Right lobe of liver (tissue), 6 donors: ENCODE measurements at regions not wholly inside any gene's neighbourhood (a gene's known extent, or its start where the extent isn't known, plus 50 kb on each side); places are given as distances from the start of the nearest gene placed in this dataset.

ENCODE experiments used
- ATAC-seq, 4 donors: fragments of 200-7000 bp; cut with Tn5 transposase; one replicate each; pipeline ENCODE4 v1.9.1; 2020; ENCODE audit warnings: mild to moderate bottlenecking in 4 of 4, moderate library complexity in 4 of 4
- DNase-seq, 3 donors: peaks; one replicate each; pipeline ENCODE4 v3.0.0-alpha.2; 2020
- H3K27ac ChIP-seq, 3 donors: fragments of 200-600 bp; one replicate each; pipeline ENCODE4 v1.8.0; 2022
- H3K27me3 ChIP-seq, 2 donors: fragments of 200-600 bp; one replicate each; pipeline ENCODE4 v1.8.0; 2022
- H3K36me3 ChIP-seq, 4 donors: fragments of 200-600 bp; sonication (generic) in 1 of 4; one replicate each; pipeline versions ENCODE4 v1.5.1 to v1.8.0; 2017 to 2022; ENCODE audit warnings: control low read depth in 1 of 4
- H3K4me1 ChIP-seq, 4 donors: fragments of 200-600 bp; sonication (generic) in 1 of 4; one replicate each; pipeline versions ENCODE4 v1.5.1 to v1.8.0; 2017 to 2022; ENCODE audit warnings: control low read depth in 1 of 4
- H3K4me3 ChIP-seq, 3 donors: fragments of 200-600 bp; one replicate each; pipeline ENCODE4 v1.8.0; 2022
- H3K9me3 ChIP-seq, 4 donors: fragments of 200-600 bp; sonication (generic) in 1 of 4; one replicate each; pipeline versions ENCODE4 v1.5.1 to v1.8.0; 2017 to 2022; ENCODE audit warnings: control low read depth in 1 of 4
- CTCF ChIP-seq, 4 donors: fragments of 200-600 bp in 3 of 4; fragments of 450-650 bp in 1 of 4; IDR thresholded peaks; one replicate each; pipeline versions ENCODE4 v1.5.1 to v1.8.0; 2016 to 2022; ENCODE audit warnings: antibody characterized with exemption in 4 of 4, mild to moderate bottlenecking in 2 of 4
- POLR2A ChIP-seq: fragments of 450-650 bp; IDR thresholded peaks from one replicate; pipeline ENCODE4 v1.6.1; 2017; ENCODE audit warnings: antibody characterized with exemption, mild to moderate bottlenecking
- WGBS: methylation state at CpG from one replicate; pipeline ENCODE4 v1.1.6; 2018; ENCODE audit warnings: low coverage, low lambda C conversion rate; ENCODE audit not compliant: insufficient coverage; ENCODE audit errors: missing lambda C conversion rate; 5-methylcytosine and 5-hydroxymethylcytosine counted together
- intact Hi-C, 2 donors: fragments of 100-400 bp; cut with DNase I; formaldehyde crosslinking; loops; one replicate each; pipeline versions ENCODE4 v1.11.2 to v1.14.1; 2022
- donor health status: DM: no; HTN: yes; CAD: no.
- donor health status: DM: no; HTN: no; CAD: no.
- donor health status: DM: no; HTN: no; CAD: no.
- donor health status: DM: no; HTN: yes; CAD: no.
- donor health status: DM: no; HTN: yes; CAD: no.

GRCh38 chr17:12398441-12399051 is 267.1 kb upstream of the MYOCD start:
- Histone ChIP-seq H3K9me3 (no peaks in the 10 kb centered on the region), H3K27ac (no peak overlapping the region), H3K4me3 (no peak overlapping the region), H3K4me1 (no peaks in the 10 kb centered on the region), H3K27me3 (no peaks in the 10 kb centered on the region), H3K36me3 (no peaks in the 10 kb centered on the region)
- ATAC-seq (no peak), DNase-seq (no peak)
- no peak for TF ChIP-seq CTCF (IDR thresholded peaks at IDR 0.05)
- no peak for TF ChIP-seq POLR2A
- WGBS, result 58% methylated on average over 8 of the region's 8 CpGs
- intact Hi-C loops, result no loop called here

GRCh38 chr17:12402963-12403622 is 262.6 kb upstream of the MYOCD start:
- intact Hi-C loops, result no loop called here
- TF ChIP-seq CTCF (IDR thresholded peaks at IDR 0.05) (no peak), POLR2A (no peak)
- DNase-seq (no peak), ATAC-seq (no peak)
- H3K4me3 ChIP-seq, result no peak overlapping the region
- H3K27ac ChIP-seq, result no peak overlapping the region
- H3K4me1 ChIP-seq, result no peaks in the 10 kb centered on the region
- WGBS, result 54% methylated on average over 5 of the region's 5 CpGs
- no peaks in the 10 kb centered on the region for H3K9me3 ChIP-seq
- no peaks in the 10 kb centered on the region for H3K36me3 ChIP-seq
- no peaks in the 10 kb centered on the region for H3K27me3 ChIP-seq

- Histone ChIP-seq H3K9me3 (no peaks in the 10 kb centered on the region), H3K27me3 (no peaks in the 10 kb centered on the region), H3K4me1 (no peaks in the 10 kb centered on the region), H3K4me3 (no peak overlapping the region), H3K27ac (no peak overlapping the region), H3K36me3 (no peaks in the 10 kb centered on the region)
- TF ChIP-seq CTCF (IDR thresholded peaks at IDR 0.05) (no peak), POLR2A (no peak)
- ATAC-seq, result no peak
- no peak for DNase-seq
- intact Hi-C loops, result no loop called here
- 55% methylated on average over 5 of the region's 5 CpGs for WGBS
Observed at GRCh38 chr17:12403881-12404398, 261.8 kb upstream of the MYOCD start.

GRCh38 chr17:12406623-12407215 is 259.0 kb upstream of the MYOCD start:
- H3K36me3 ChIP-seq, result no peaks in the 10 kb centered on the region
- no peak overlapping the region for H3K27ac ChIP-seq
- no peak for TF ChIP-seq CTCF (IDR thresholded peaks at IDR 0.05)
- no peak for TF ChIP-seq POLR2A
- DNase-seq, result no peak
- 28% methylated on average over 3 of the region's 5 CpGs for WGBS
- H3K27me3 ChIP-seq, result no peaks in the 10 kb centered on the region
- intact Hi-C loops, result no loop called here
- no peak overlapping the region for H3K4me3 ChIP-seq
- ATAC-seq, result no peak
- no peaks in the 10 kb centered on the region for H3K4me1 ChIP-seq
- H3K9me3 ChIP-seq, result no peaks in the 10 kb centered on the region
